OCI-LY1 (cell line): ENCODE measurements at regions not wholly inside any gene's neighbourhood (a gene's known extent, or its start where the extent isn't known, plus 50 kb on each side); places are given as distances from the start of the nearest gene placed in this dataset.

Source experiments
- EZH2 ChIP-seq: fragments of 200-600 bp; sonication (generic), shearing (Covaris generic); IDR thresholded peaks from 2 replicates; pipeline ENCODE4 v1.8.0; 2017; ENCODE audit warnings: borderline replicate concordance, mixed run types, mild to moderate bottlenecking, antibody characterized with exemption, low read length, moderate library complexity, mixed read lengths
- TF ChIP-seq, protein P1 (sequence below): fragments of 200-600 bp; sonication (generic), shearing (Covaris generic); IDR thresholded peaks from 2 replicates; pipeline ENCODE4 v1.5.1; 2017; ENCODE audit warnings: mild to moderate bottlenecking, antibody characterized with exemption, low read length, moderate library complexity, mixed read lengths

DNA sequence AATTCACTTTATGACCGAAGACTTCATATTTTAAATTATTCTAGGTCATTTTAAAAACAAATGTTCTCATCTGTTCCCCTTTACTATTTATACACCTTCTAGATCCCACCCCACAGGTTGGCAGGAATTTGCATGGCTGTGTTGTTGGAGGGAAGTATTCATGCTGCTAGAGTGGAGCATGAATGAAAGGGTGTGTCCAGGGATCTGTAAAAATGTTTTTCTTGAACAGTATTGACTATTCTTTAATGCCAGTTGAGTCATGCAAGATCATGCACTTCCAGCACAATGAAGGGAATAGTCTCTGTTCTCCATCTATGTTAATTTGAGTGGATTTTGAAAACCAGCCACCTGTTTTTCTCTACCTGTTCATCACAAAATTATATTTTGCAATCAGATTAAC is 52.0 kb upstream of the COL3A1 start:
- TF ChIP-seq, protein P1, sequence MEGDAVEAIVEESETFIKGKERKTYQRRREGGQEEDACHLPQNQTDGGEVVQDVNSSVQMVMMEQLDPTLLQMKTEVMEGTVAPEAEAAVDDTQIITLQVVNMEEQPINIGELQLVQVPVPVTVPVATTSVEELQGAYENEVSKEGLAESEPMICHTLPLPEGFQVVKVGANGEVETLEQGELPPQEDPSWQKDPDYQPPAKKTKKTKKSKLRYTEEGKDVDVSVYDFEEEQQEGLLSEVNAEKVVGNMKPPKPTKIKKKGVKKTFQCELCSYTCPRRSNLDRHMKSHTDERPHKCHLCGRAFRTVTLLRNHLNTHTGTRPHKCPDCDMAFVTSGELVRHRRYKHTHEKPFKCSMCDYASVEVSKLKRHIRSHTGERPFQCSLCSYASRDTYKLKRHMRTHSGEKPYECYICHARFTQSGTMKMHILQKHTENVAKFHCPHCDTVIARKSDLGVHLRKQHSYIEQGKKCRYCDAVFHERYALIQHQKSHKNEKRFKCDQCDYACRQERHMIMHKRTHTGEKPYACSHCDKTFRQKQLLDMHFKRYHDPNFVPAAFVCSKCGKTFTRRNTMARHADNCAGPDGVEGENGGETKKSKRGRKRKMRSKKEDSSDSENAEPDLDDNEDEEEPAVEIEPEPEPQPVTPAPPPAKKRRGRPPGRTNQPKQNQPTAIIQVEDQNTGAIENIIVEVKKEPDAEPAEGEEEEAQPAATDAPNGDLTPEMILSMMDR, result no peak
- TF ChIP-seq EZH2, result no peak
